Fibroblast of pulmonary artery (primary cell): ENCODE measurements at regions not wholly inside any gene's neighbourhood (a gene's known extent, or its start where the extent isn't known, plus 50 kb on each side); places are given as distances from the start of the nearest gene placed in this dataset.

Source experiments
- DNase-seq: peaks from one replicate; pipeline ENCODE4 v3.0.0-alpha.2; 2010; ENCODE audit warnings: low read depth
- H3K4me3 ChIP-seq: replicated peaks from 2 replicates; pipeline ENCODE4 v1.5.1; 2011; ENCODE audit warnings: low read depth, mild to moderate bottlenecking, control low read depth, low read length, moderate library complexity
- CTCF ChIP-seq: IDR thresholded peaks from 2 replicates; pipeline ENCODE4 v1.5.1; 2011; ENCODE audit warnings: mild to moderate bottlenecking, control low read depth, low read length, inconsistent platforms; ENCODE audit errors: missing control alignments

- no peak for DNase-seq
- H3K4me3 ChIP-seq, result no peak overlapping the region
- TF ChIP-seq CTCF, result no peak
Measured at GRCh38 chr6:144777249-144777648, 492.1 kb downstream of the UTRN start.

- TF ChIP-seq CTCF, result no peak
- H3K4me3 ChIP-seq, result no peak overlapping the region
Measured at GRCh38 chr6:144778056-144778455, 492.9 kb downstream of the UTRN start.

GRCh38 chr6:144778773-144779492 lies 493.8 kb downstream of the UTRN start:
- no peak overlapping the region for H3K4me3 ChIP-seq
- peak; percentile 19 for TF ChIP-seq CTCF
- DNase-seq, result no peak

More at GRCh38 chr6:144778056-144778455, 492.9 kb downstream of the UTRN start:
- DNase-seq, result no peak

- H3K4me3 ChIP-seq, result no peak overlapping the region
- no peak for DNase-seq
- no peak for TF ChIP-seq CTCF
Measured at GRCh38 chr6:144781836-144782235, 496.7 kb downstream of the UTRN start.

GRCh38 chr6:144782634-144783033 lies 497.5 kb downstream of the UTRN start:
- no peak for TF ChIP-seq CTCF
- no peak overlapping the region for H3K4me3 ChIP-seq
- DNase-seq, result no peak

GRCh38 chr6:144785056-144785455 lies 499.9 kb downstream of the UTRN start:
- no peak overlapping the region for H3K4me3 ChIP-seq
- no peak for TF ChIP-seq CTCF
- no peak for DNase-seq

- no peak overlapping the region for H3K4me3 ChIP-seq
- TF ChIP-seq CTCF, result no peak
- no peak for DNase-seq
Measured at GRCh38 chr6:144786825-144787224, 501.7 kb downstream of the UTRN start.
